ENCODE measurements at regions not wholly inside any gene's neighbourhood (a gene's known extent, or its start where the extent isn't known, plus 50 kb on each side); places are given as distances from the start of the nearest gene placed in this dataset.

GRCh38 chr14:26773906-26774593 is 176.2 kb upstream of the NOVA1 start:
- no peak for DNase-seq

GRCh38 chr14:26775765-26776563 is 178.1 kb upstream of the NOVA1 start:
- DNase-seq = no peak

- no peak for DNase-seq
Measured at GRCh38 chr14:26791117-26791806, 193.4 kb upstream of the NOVA1 start.

- DNase-seq = no peak
Measured at GRCh38 chr14:26794731-26795130, 196.9 kb upstream of the NOVA1 start.

DNA sequence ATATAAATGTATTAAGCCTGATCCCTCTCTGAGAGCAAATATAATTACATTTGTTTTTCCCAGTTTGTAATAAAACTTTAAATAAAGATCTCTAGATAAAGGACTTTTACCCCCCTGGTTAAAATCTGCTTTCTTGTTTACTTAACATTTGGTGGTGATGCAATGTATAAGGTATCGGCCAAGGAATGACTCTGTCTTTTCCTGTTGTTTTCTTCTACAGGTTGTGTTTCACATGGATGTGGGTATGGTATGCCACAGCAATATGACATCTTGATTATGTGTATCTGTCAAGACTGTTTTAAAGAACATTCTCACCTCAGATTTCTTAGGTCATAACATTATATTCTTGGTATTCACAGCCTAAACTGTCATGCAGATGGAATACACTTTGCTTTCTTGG is 210.6 kb upstream of the NOVA1 start:
- no peak for DNase-seq

- no peak for DNase-seq
Measured at GRCh38 chr14:26810631-26811030, 212.8 kb upstream of the NOVA1 start.

DNA sequence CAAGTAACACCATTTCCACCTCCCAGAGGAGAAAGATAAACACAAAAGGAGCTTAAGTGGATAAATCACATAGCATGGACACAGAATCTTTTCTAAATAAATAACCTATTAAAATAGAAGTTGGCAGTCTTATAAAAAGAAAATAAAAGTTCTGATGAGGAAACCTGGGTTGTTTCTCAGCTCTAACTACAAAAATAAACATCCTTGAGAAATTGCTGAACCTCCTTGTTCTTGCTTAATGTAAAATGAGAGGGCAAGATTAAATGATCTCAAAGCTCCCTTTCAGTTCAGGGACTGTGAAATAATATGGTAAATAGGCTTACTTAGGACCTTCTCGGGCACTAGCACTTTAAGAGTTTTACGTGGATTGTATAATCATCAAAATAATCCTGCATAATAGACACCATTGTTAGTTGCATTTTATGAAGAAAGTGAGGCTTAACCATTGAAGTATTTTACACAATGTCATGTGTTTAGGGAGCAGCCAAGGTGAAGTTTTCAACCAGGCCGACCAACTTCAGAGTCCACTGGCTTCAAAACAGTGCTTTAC is 214.0 kb upstream of the NOVA1 start:
- no peak for DNase-seq

DNA sequence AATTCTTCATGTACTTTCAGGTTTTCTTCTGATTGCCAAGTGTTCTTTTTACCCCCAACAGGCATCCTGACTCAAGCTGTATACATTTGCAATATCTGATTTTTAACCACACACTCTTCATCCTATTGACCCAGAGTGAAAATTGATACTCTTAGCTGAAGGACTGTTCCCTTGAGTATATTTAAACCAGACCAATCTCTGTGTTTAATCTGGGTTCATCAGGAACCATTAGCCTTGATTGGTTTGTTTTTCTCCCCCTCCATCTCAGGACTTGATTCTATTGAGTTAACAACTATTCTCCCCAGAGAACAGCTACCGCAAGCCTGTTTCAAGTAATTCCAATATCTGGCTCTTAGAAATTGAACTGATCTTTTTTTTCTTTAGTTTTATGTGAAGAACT is 222.3 kb upstream of the NOVA1 start:
- no peak for DNase-seq

DNA sequence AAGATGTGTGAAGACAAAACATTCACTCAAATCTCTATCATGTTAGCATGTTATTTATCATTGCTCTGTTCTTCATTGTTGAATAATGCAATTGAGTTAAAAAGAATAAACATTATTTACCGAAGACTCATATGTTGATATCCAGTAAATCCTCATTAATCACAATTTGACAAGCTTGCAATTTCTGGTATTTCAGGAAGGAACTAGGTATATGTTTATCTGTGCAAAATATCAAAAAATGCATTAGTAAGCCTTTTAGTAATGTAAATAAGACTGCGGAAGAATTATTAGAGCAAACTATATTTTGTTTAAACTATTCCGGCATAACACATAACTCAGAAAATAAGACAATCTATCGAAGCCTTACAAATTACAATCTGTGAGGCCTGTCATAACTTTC is 222.7 kb upstream of the NOVA1 start:
- no peak for DNase-seq

DNA sequence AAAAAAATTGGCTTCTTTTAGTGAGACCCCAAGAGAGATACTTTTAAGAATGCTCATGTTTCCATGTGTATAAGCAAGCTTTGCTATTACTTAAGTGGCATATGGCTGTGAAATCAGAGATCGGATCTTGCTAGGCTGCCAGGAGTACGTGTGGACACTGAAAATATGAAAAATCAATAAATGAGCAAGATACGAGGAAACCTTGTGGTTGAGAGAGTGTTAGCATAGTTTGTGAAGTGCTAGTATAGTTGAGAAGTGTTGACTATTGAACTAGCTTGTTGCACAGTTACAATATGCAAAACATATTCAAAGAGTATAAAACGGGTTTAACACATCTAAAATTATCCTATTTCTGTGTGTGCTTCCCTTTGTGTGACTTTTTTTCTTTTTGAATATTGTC is 230.9 kb upstream of the NOVA1 start:
- DNase-seq = no peak

- DNase-seq = no peak
Measured at GRCh38 chr14:26833621-26834176, 235.9 kb upstream of the NOVA1 start.

DNA sequence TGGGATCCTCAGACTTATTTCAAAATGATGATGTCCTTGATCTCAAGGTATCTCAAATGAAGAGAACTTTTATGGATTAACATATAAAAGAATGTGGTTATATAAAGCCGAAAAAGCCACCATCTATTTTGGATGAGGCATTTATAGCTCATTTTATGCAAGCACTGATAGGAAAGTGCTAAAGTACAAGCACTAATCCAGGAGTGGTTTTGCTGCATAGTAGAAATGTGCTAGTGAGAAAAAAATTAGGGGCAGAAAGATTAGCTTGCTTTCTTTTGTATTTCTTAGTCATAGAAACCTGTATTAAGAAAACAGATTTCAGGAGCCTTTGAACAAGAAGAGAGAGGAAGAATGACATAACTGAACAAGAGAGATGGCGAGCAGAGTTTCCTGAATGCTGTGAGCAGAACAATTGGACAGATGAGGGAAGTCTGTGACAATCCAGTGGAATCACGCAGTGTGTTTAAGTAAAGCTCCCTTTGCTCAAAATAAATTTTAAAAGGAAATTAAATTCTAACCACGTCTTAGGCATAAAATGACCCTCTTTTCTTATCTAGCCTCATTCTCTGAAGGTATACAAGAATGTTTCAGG is 238.2 kb upstream of the NOVA1 start:
- DNase-seq = no peak

DNA sequence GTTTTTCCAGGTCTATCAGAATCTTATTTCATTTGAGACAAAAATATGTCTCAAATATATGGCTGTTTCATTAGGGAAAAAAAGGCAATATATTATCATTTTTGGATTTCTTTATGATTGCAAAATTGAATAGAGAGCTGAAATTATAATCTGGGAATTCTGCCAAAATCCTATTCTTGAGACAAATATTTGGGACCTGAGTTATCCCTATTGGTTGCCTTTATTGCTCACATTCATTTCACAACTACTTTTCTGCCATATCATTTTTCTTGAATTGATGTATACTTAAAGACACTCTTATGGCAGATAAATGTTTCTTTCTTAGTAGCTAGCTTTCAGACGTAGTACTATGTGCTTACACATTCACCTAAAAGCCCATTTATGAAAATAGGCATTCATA is 241.6 kb upstream of the NOVA1 start:
- no peak for DNase-seq

- no peak for DNase-seq
Measured at GRCh38 chr14:26841326-26841725, 243.5 kb upstream of the NOVA1 start.

DNA sequence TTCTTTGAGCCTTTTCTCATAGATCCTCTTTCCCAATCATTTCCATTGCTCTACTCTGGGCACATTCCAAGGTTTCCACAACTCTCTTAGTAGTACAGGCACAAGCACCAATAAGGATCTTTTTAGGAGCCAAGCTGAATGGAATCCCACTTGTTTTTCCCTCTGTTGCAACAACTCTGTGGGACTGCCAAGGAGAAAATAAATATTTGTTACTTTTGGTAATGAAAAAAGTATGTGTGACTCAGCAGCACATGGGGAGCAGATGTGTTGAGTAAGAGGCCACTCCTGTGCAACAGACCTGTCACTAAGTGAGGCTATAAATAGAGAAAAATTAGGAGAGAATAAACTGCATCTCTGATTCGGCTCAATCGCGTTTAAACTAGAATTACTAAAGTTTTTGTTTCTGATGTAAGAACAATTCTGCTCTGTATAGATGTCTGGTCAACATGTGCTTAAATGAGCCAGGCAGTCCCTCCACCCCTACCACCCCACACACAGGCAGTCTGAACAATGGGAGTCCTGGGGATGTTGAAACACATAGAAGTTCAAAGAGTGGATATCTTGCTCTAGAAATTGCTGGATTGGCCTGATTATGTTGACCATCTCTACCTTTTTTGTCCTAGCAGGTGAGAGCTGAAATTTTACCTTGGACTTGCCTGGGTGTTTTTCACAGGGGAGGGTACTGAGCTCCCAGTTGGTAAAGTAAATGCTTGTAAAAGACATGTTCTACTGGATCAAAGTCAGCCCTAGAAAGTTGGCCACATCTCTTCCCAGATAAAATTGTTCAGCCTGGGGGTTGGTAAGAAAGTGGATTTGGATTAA is 244.3 kb upstream of the NOVA1 start:
- no peak for DNase-seq

- DNase-seq = no peak
Measured at GRCh38 chr14:26845151-26845818, 247.5 kb upstream of the NOVA1 start.

DNA sequence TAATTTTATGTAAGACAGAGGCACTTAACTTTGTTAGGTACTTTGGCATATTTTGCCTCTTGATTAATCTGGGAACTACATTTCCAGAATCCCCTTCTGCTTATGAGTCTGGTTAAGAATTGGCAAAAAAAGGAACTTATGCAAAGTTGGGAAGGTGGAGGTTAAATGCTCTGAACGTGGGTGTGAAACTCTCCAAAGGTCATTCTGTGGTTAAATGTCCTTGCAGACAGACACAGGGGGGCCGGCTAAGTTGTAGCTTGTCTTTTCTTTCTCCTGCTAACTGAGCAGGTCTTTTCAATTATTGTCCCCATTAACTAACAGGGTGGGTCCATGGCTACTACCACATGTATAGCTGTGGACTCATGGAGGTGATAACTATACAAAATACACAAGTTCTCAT is 248.6 kb upstream of the NOVA1 start:
- no peak for DNase-seq

- DNase-seq = no peak
Measured at GRCh38 chr14:26849514-26849913, 251.7 kb upstream of the NOVA1 start.

DNA sequence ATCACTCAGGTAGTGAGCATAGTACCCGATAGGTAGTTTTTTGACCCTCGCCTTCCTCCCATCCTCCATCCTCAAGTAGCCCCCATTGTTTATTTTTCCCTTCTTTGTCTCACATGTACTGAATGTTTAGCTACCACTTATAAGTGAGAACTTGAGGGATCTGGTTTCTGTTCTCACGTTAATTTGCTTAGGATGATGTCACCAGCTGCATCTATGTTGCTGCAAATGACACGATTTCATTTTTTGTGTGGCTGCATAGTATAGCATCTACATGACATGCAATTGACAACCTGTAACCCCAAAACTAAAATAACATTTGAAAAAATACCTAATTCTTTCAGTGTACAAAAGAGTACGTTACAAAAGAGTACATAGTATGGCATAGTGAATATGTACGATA is 254.0 kb upstream of the NOVA1 start:
- no peak for DNase-seq

DNA sequence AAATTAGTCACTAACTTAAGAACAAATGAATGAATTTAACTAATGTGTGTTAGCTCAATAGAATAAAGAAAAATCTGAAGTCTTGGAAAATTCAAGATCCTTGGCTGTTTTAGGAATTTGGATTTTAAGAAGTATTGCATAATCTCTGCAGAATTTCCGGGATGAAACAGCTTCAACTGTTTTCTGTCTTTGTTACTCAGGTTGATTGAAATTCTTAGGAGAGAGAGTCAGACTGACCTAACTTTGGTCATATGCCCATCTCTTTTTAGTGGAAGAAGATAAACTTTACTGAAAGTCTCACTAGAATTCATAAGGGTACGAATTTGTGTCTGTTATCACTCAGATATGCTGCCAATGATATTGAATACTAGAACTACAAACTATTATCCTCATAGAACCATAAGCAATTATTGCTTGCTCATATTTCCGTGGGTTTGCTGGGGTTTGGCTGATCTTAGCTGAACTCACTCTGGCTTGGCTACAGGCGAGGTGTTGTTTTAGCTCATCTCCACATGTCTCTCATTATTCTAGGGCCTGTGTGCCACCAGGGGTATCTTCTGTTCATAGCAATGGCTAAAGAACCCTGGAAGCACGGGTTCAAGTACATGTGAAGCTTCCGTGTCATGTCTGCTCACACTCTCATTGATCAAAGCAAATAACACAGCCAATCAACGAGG is 257.4 kb upstream of the NOVA1 start:
- no peak for DNase-seq
